HG03442 (cell line): ENCODE measurements at regions not wholly inside any gene's neighbourhood (a gene's known extent, or its start where the extent isn't known, plus 50 kb on each side); places are given as distances from the start of the nearest gene placed in this dataset.
"Not testable (repeated sequence)": the region's sequence is repeated elsewhere in the genome, so short reads cannot be mapped to it uniquely, and the experiment has no call there.

Source experiments
- ATAC-seq: cut with Tn5 transposase; IDR thresholded peaks from one replicate; pipeline ENCODE4 v1.9.1; 2021; ENCODE audit warnings: mild to moderate bottlenecking, moderate library complexity; ENCODE audit not compliant: unreplicated experiment

- ATAC-seq, result no peak
Measured at GRCh38 chr11:130550150-130550549, 101.7 kb downstream of the ADAMTS15 start.

- ATAC-seq, result no peak
Measured at GRCh38 chr11:130550984-130551383, 102.5 kb downstream of the ADAMTS15 start.

- ATAC-seq, result no peak
Measured at GRCh38 chr11:130551388-130551787, 102.9 kb downstream of the ADAMTS15 start.

- ATAC-seq, result no peak
Measured at GRCh38 chr11:130553306-130553705, 104.9 kb downstream of the ADAMTS15 start.

GRCh38 chr11:130554241-130555055 is 106.0 kb downstream of the ADAMTS15 start:
- ATAC-seq, result no peak

- no peak for ATAC-seq
Measured at GRCh38 chr11:130555251-130555841, 106.9 kb downstream of the ADAMTS15 start.

GRCh38 chr11:130560000-130560780 is 111.7 kb downstream of the ADAMTS15 start:
- ATAC-seq, result no peak

GRCh38 chr11:130560781-130561109 is 112.3 kb downstream of the ADAMTS15 start:
- no peak for ATAC-seq

- ATAC-seq, result no peak
Measured at GRCh38 chr11:130561441-130561881, 113.0 kb downstream of the ADAMTS15 start.

- no peak for ATAC-seq
Measured at GRCh38 chr11:130562549-130562948, 114.1 kb downstream of the ADAMTS15 start.

GRCh38 chr11:130566360-130566759 is 117.9 kb downstream of the ADAMTS15 start:
- ATAC-seq, result not testable (repeated sequence)

GRCh38 chr11:130571519-130571918 is 123.1 kb downstream of the ADAMTS15 start:
- no peak for ATAC-seq

GRCh38 chr11:130571947-130572584 is 123.6 kb downstream of the ADAMTS15 start:
- ATAC-seq, result no peak

GRCh38 chr11:130573767-130574166 is 125.3 kb downstream of the ADAMTS15 start:
- ATAC-seq, result no peak

- ATAC-seq, result no peak
Measured at GRCh38 chr11:130574740-130575139, 126.3 kb downstream of the ADAMTS15 start.

- ATAC-seq, result no peak
Measured at GRCh38 chr11:130576146-130576545, 127.7 kb downstream of the ADAMTS15 start.

- no peak for ATAC-seq
Measured at GRCh38 chr11:130578738-130579368, 130.4 kb downstream of the ADAMTS15 start.

- no peak for ATAC-seq
Measured at GRCh38 chr11:130580372-130580771, 131.9 kb downstream of the ADAMTS15 start.

GRCh38 chr11:130580891-130581492 is 132.5 kb downstream of the ADAMTS15 start:
- ATAC-seq, result no peak

GRCh38 chr11:130581646-130582045 is 133.2 kb downstream of the ADAMTS15 start:
- no peak for ATAC-seq
